Mesenchymal stem cell (in vitro differentiated cells and primary cell): ENCODE measurements at regions not wholly inside any gene's neighbourhood (a gene's known extent, or its start where the extent isn't known, plus 50 kb on each side); places are given as distances from the start of the nearest gene placed in this dataset.
"Not testable (repeated sequence)": the region's sequence is repeated elsewhere in the genome, so short reads cannot be mapped to it uniquely, and the experiment has no call there.

Source experiments
- DNase-seq: peaks from one replicate; pipeline ENCODE4 v3.0.0-alpha.2; 2013
- H2AFZ ChIP-seq: one replicate; pipeline ENCODE4 v1.6.1; 2013; ENCODE audit warnings: low read depth, mild to moderate bottlenecking, control low read depth, inconsistent platforms, low read length, moderate library complexity
- H2AK5ac ChIP-seq: 2 replicates; pipeline ENCODE4 v1.6.1; 2013; ENCODE audit warnings: low read length, moderate library complexity, mild to moderate bottlenecking, inconsistent platforms; ENCODE audit not compliant: severe bottlenecking
- H2BK120ac ChIP-seq: one replicate; pipeline ENCODE4 v1.6.1; 2013; ENCODE audit warnings: low read depth, mild to moderate bottlenecking, inconsistent platforms, low read length, moderate library complexity
- H2BK12ac ChIP-seq, 2 experiments: one replicate each; pipeline ENCODE4 v1.6.1; 2013; ENCODE audit warnings: inconsistent platforms in 2 of 2, low read length in 2 of 2, mild to moderate bottlenecking in 2 of 2, moderate library complexity in 2 of 2, control low read depth in 1 of 2
- H2BK15ac ChIP-seq: one replicate; pipeline ENCODE4 v1.6.1; 2013; ENCODE audit warnings: mild to moderate bottlenecking, low read depth, inconsistent platforms; ENCODE audit not compliant: poor library complexity, severe bottlenecking
- H2BK5ac ChIP-seq: 2 replicates; pipeline ENCODE4 v1.6.1; 2013; ENCODE audit warnings: low read depth, mild to moderate bottlenecking, low read length, control low read depth, inconsistent platforms; ENCODE audit not compliant: poor library complexity, severe bottlenecking
- H3K14ac ChIP-seq, 2 experiments: one replicate each; pipeline ENCODE4 v1.6.1; 2013; ENCODE audit warnings: inconsistent platforms in 2 of 2, low read length in 2 of 2, control low read depth in 1 of 2, mild to moderate bottlenecking in 1 of 2, moderate library complexity in 1 of 2
- H3K18ac ChIP-seq, 2 experiments: one replicate each; pipeline ENCODE4 v1.6.1; 2013; ENCODE audit warnings: inconsistent platforms in 2 of 2, low read length in 2 of 2, control low read depth in 1 of 2, low read depth in 1 of 2, mild to moderate bottlenecking in 1 of 2
- H3K23ac ChIP-seq, 2 experiments: one replicate each; pipeline ENCODE4 v1.6.1; 2013; ENCODE audit warnings: inconsistent platforms in 2 of 2, low read length in 2 of 2, mild to moderate bottlenecking in 2 of 2, moderate library complexity in 2 of 2, control low read depth in 1 of 2
- H3K27ac ChIP-seq: 2 replicates; pipeline ENCODE4 v1.5.1; 2013; ENCODE audit warnings: mild to moderate bottlenecking, moderate library complexity, low read length, control low read depth, inconsistent platforms; ENCODE audit not compliant: poor library complexity, severe bottlenecking
- H3K27me3 ChIP-seq, 2 experiments: 2 replicates each; pipeline versions ENCODE4 v1.6.1 to v1.7.0; 2013; ENCODE audit warnings: low read length in 2 of 2, mild to moderate bottlenecking in 2 of 2, moderate library complexity in 2 of 2, control low read depth in 1 of 2, inconsistent platforms in 1 of 2; ENCODE audit not compliant: control insufficient read depth in 1 of 2, insufficient read depth in 1 of 2
- H3K36me3 ChIP-seq, 2 experiments: 2 replicates each; pipeline versions ENCODE4 v1.6.1 to v1.7.0; 2013; ENCODE audit warnings: low read length in 2 of 2, control low read depth in 1 of 2, inconsistent platforms in 1 of 2, low read depth in 1 of 2, mild to moderate bottlenecking in 1 of 2; ENCODE audit not compliant: insufficient read depth in 2 of 2, control insufficient read depth in 1 of 2
- H3K4ac ChIP-seq, 2 experiments: one replicate each; pipeline ENCODE4 v1.6.1; 2013; ENCODE audit warnings: inconsistent platforms in 2 of 2, low read length in 2 of 2, mild to moderate bottlenecking in 2 of 2, moderate library complexity in 2 of 2, control low read depth in 1 of 2, low read depth in 1 of 2
- H3K4me1 ChIP-seq: 2 replicates; pipeline ENCODE4 v1.6.1; 2013; ENCODE audit warnings: low read depth, low read length, control low read depth; ENCODE audit not compliant: control insufficient read depth, insufficient read depth
- H3K4me2 ChIP-seq: 2 replicates; pipeline ENCODE4 v1.6.1; 2013; ENCODE audit warnings: low read length, mild to moderate bottlenecking, inconsistent platforms; ENCODE audit not compliant: poor library complexity, severe bottlenecking
- H3K4me3 ChIP-seq, 2 experiments: 2 replicates each; pipeline versions ENCODE4 v1.5.1 to v1.7.0; 2013; ENCODE audit warnings: low read length in 2 of 2, mild to moderate bottlenecking in 2 of 2, control low read depth in 1 of 2, low read depth in 1 of 2; ENCODE audit not compliant: insufficient read depth in 1 of 2
- H3K79me1 ChIP-seq: replicated peaks from 2 replicates; pipeline ENCODE4 v1.6.1; 2013; ENCODE audit warnings: mild to moderate bottlenecking, control low read depth, low read length, inconsistent platforms; ENCODE audit not compliant: poor library complexity, severe bottlenecking
- H3K9ac ChIP-seq: 2 replicates; pipeline ENCODE4 v1.7.0; 2013; ENCODE audit warnings: mild to moderate bottlenecking, low read length, moderate library complexity
- H3K9me3 ChIP-seq: 2 replicates; pipeline ENCODE4 v1.7.0; 2013; ENCODE audit warnings: mild to moderate bottlenecking, low read length; ENCODE audit not compliant: control insufficient read depth
- H4K8ac ChIP-seq: one replicate; pipeline ENCODE4 v1.6.1; 2013; ENCODE audit warnings: inconsistent platforms, mild to moderate bottlenecking, low read length, moderate library complexity
- H4K91ac ChIP-seq: one replicate; pipeline ENCODE4 v1.6.1; 2013; ENCODE audit warnings: mild to moderate bottlenecking, low read length, inconsistent platforms
- WGBS: methylation state at CpG from one replicate; pipeline ENCODE4 v1.1.7; 2013; ENCODE audit warnings: mixed read lengths; 5-methylcytosine and 5-hydroxymethylcytosine counted together

- not testable (repeated sequence) for DNase-seq, H3K27me3 ChIP-seq, H2BK5ac ChIP-seq, H2AK5ac ChIP-seq, H2BK15ac ChIP-seq, H3K4me2 ChIP-seq, H4K91ac ChIP-seq, H3K36me3 ChIP-seq, H3K4me3 ChIP-seq, H3K4ac ChIP-seq, H3K79me1 ChIP-seq, H3K18ac ChIP-seq, H3K9me3 ChIP-seq, H2BK12ac ChIP-seq, H3K4me1 ChIP-seq, H3K14ac ChIP-seq, H3K27ac ChIP-seq, H4K8ac ChIP-seq, H3K9ac ChIP-seq, H2BK120ac ChIP-seq, H2AFZ ChIP-seq, H3K23ac ChIP-seq
- no CpG with 5 or more reads among the region's 3 CpGs for WGBS
These were observed 693.3 kb upstream of the NR2F2 start for GRCh38 chr15:95637234-95637633.

GRCh38 chr15:95639208-95639607 lies 691.3 kb upstream of the NR2F2 start:
- Histone ChIP-seq H2BK5ac (no peak overlapping the region), H2BK12ac (no peak overlapping the region), H3K4ac (no peak overlapping the region), H3K27ac (no peak overlapping the region), H3K4me2 (no peak overlapping the region), H4K91ac (no peak overlapping the region), H3K9ac (no peak overlapping the region), H2BK120ac (no peak overlapping the region), H3K23ac (no peak overlapping the region), H3K4me1 (no peaks in the 10 kb centered on the region), H3K4me3 (no peak overlapping the region), H3K18ac (no peak overlapping the region), H3K36me3 (no peaks in the 10 kb centered on the region), H2AFZ (no peak overlapping the region), H2AK5ac (no peak overlapping the region), H3K27me3 (no peaks in the 10 kb centered on the region), H3K79me1 (no peaks in the 10 kb centered on the region), H2BK15ac (no peak overlapping the region), H3K9me3 (no peaks in the 10 kb centered on the region), H3K14ac (no peak overlapping the region), H4K8ac (no peak overlapping the region)
- WGBS = no CpG with 5 or more reads among the region's 4 CpGs
- DNase-seq = no peak

GRCh38 chr15:95644100-95644875 lies 686.2 kb upstream of the NR2F2 start:
- Histone ChIP-seq H2BK5ac (no peak overlapping the region), H3K18ac (no peak overlapping the region), H2BK120ac (no peak overlapping the region), H3K27me3 (no peaks in the 10 kb centered on the region), H3K4me1 (no peaks in the 10 kb centered on the region), H4K91ac (no peak overlapping the region), H3K14ac (no peak overlapping the region), H4K8ac (no peak overlapping the region), H3K4me2 (no peak overlapping the region), H3K27ac (no peak overlapping the region), H3K9me3 (no peaks in the 10 kb centered on the region), H2AK5ac (no peak overlapping the region), H2BK15ac (no peak overlapping the region), H3K36me3 (no peaks in the 10 kb centered on the region), H3K9ac (no peak overlapping the region), H3K79me1 (no peaks in the 10 kb centered on the region), H3K23ac (no peak overlapping the region), H3K4me3 (no peak overlapping the region), H3K4ac (no peak overlapping the region), H2AFZ (no peak overlapping the region), H2BK12ac (no peak overlapping the region)
- WGBS = 91% methylated on average over 4 of the region's 5 CpGs
- no peak for DNase-seq

GRCh38 chr15:95645791-95646338 lies 684.6 kb upstream of the NR2F2 start:
- H3K4me1 ChIP-seq = no peaks in the 10 kb centered on the region
- no peak overlapping the region for H2BK5ac ChIP-seq
- no peak overlapping the region for H4K8ac ChIP-seq
- H3K36me3 ChIP-seq = no peaks in the 10 kb centered on the region
- 93% methylated on average over 4 of the region's 4 CpGs for WGBS
- no peak overlapping the region for H3K27ac ChIP-seq
- no peak for DNase-seq
- H4K91ac ChIP-seq = no peak overlapping the region
- no peak overlapping the region for H2BK12ac ChIP-seq
- H3K9ac ChIP-seq = no peak overlapping the region
- no peak overlapping the region for H2BK15ac ChIP-seq
- H3K23ac ChIP-seq = no peak overlapping the region
- H3K14ac ChIP-seq = no peak overlapping the region
- no peaks in the 10 kb centered on the region for H3K9me3 ChIP-seq
- H3K4ac ChIP-seq = no peak overlapping the region
- no peaks in the 10 kb centered on the region for H3K79me1 ChIP-seq
- no peaks in the 10 kb centered on the region for H3K27me3 ChIP-seq
- H2AK5ac ChIP-seq = no peak overlapping the region
- no peak overlapping the region for H2BK120ac ChIP-seq
- no peak overlapping the region for H3K18ac ChIP-seq
- H3K4me2 ChIP-seq = no peak overlapping the region
- H3K4me3 ChIP-seq = no peak overlapping the region
- no peak overlapping the region for H2AFZ ChIP-seq
